ENCODE measurements at regions not wholly inside any gene's neighbourhood (a gene's known extent, or its start where the extent isn't known, plus 50 kb on each side); places are given as distances from the start of the nearest gene placed in this dataset.

DNA sequence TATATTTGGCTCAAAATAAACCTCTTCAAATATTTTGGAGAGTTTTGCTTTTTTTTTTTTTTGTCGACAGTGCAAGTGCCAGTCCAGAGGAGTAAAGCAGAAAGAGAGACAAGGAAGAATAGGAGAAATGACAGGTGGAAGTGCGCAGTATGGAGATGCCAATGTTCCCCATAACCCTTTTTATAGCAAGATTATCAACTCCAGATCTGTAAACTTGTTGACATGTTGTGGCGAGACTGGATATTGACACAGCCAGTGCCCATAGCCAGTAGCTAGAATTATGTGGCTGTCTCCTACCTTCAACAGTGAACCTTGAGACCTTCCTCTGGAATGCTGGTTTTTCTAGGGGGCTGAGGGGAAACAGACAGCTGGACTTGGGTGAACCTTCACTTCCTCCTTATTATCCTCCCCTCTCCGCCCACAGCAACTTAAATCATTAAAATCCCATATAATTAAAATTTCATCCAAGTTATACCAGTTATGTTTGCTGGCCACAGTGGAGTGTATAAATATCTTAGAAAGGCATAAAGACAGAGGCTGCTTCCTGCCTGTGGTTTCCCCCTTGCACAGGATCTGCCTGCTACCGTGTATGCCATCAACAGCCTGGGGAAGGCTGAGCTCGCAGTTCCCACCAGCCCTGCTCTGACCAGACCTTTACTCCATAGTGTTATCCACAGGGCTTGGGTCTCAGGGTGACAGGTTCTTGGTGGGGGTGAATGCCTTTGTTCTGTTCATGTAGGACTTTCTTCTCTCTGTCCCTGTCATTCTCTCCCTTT lies 112.3 kb upstream of the ANKH start:
- DNase-seq (ENCODE audit: extremely low read depth in 1 of 11, low read depth in 9 of 11, low spot score in 4 of 11), result no peak

DNA sequence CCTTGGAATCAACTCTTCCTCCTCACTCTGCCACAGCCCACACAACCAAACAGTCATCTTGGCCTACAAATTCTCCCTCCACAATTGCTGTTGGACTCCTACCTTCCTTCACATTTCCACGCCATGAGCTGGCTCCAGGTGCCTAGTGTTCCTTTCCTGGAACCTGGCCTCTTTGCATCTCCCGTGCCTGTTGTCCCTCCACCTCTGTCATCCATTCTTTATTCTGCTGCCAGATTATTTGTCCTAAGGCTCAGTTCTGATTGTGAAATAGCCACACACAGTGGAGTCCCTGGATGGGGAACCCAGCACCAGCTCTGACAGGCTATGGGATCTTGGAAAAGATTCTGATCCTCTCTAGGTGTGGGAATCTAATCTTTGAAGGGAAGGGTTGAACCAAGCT lies 109.1 kb upstream of the ANKH start:
- no peak for DNase-seq (ENCODE audit: extremely low read depth in 1 of 11, low read depth in 9 of 11, low spot score in 4 of 11)

DNA sequence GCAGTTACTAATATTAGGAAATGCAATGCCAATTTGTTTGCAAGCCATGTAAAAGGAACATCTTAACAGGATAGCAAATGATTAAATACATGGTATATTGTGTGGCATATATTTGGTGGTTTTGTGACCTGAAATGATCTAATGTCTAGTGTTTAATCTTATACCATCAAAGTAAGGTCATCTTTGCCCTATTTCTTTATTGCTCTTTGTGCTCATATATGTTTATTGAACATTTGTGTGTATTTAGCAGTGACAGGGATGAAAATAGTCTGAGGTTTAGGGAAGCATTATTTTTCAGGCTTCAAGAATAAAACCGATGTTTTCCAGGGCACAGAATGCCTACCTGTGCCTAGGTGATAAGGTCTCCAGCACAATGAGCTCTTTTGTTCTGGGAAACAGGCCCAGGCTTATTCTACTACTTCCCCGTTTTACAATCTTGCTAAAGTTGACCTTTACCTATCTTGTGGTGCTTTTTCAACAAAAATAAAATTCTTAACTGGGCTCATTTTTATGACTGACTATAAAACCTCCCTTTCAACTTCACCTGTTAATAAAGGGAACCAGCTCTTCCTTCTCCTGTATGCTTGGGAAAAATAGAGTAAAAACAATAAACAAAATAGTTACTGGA lies 105.6 kb upstream of the ANKH start:
- DNase-seq (ENCODE audit: extremely low read depth in 1 of 11, low read depth in 9 of 11, low spot score in 4 of 11), result no peak

DNA sequence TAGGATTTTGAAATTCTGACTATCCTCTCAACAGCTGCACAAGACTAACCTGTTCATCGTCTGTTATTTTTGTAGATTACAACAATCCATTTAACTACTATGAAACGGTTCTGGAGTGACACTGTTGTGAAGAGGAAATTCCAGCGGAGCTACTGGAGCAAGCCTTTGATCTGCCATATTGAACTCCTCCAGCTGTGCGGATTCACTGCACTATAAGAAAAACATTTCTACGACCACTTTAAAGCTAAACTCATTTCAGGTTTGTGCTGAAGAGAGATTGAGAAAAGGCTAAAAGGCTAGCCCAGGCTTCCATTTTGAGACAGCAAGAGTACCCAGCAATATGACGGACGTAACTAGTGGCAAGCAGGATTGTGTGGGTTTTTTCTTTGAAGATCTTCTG lies 104.9 kb upstream of the ANKH start:
- peak in 8 of 11 donors; percentile 9 to 39 (median 20) for DNase-seq (ENCODE audit: extremely low read depth in 1 of 11, low read depth in 9 of 11, low spot score in 4 of 11)

DNA sequence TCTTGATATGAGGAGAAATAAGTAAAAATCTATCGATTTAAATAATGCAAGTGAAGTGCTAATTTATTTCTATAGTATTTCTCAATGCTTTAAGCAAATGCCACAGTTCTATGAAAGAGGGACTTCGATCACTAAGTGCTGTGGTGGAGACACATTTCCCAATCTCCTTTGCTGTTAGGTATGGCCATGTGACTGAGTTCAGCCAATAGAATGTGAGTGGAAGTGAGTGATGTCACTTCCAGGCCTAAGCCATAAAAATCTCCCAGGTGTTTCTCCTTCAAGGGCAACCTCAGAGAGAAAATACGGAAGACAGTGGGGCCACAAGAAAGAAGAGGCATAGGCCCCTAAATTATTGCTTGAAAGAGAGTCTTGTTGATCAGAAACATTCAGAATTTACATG lies 100.3 kb upstream of the ANKH start:
- no peak for DNase-seq (ENCODE audit: extremely low read depth in 1 of 11, low read depth in 9 of 11, low spot score in 4 of 11)

DNA sequence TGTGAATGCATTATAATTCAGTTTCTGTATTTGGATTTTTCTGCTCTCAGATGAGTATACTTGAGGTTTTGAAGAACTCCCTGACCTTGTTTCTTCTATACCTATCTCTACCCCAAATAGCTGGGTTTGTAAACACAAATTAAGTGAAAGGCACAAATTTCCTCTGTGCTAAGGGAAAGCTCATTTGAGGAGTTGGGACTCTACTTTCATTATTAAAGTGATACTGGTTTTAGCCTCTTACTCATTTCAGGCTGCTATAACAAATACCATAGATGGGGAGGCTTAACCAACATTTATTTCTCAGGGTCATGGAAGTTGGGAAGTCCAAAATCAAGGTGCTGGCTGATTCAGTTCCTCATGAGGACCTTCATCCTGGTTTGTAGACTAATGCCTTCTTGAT lies 97.2 kb upstream of the ANKH start:
- DNase-seq (ENCODE audit: extremely low read depth in 1 of 11, low read depth in 9 of 11, low spot score in 4 of 11), result no peak

DNA sequence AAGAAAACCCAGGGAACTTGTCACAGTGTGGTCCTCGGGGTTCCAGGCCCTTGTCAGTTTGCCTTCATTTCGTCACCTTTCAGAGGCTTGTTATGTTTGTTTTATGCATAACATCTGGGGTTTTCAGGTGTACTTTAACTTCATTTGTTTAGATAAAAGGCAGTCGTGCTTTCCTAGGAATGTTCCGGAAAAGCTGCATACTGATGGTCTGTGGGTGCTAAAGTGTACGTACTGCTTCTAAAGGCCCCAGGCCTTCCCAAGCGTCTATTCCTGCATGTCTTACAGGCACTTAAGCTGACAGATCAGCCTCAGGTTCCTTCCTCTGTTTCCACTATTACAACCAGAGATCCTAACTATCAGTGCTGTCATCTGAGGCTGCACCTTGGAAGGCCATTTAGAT lies 95.6 kb upstream of the ANKH start:
- no peak for DNase-seq (ENCODE audit: extremely low read depth in 1 of 11, low read depth in 9 of 11, low spot score in 4 of 11)

DNA sequence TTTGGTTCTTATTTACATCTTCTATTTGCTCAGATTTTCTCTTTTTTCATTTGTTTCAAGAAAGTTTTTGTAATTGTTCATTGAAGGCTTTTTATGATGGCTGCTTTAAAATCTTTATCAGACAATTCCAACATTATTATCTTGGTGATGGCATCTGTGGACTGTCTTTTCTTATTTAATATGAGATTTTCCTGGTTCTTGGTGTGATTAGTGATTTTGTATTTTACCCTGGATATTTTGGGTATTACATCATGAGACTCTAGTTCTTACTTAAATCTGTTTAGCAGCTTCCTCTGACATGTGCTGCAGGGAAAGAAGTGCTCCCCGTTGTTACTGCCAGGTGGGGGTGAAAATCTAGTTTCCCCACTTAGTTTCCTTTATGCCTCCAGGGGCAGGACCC lies 94.2 kb upstream of the ANKH start:
- DNase-seq (ENCODE audit: extremely low read depth in 1 of 11, low read depth in 9 of 11, low spot score in 4 of 11), result no peak

DNA sequence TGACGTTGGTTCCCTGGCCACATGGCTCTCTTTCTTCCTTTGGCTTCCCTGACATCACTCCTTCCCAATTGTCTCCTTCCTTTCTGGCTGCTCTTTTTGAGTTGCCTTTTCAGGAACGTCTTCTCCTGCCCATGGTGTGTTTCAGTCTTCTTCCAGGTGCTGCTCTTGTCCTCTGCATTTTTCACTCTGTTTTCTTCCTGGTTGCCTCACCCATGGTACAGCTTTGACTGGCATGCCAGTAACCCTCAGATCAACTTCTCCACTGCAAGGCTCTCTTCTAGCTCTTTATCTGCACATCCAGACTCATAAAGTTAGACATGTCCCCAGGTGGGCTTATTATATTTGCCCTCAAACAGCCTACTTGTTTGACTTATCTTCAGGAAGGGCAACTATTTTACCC lies 91.0 kb upstream of the ANKH start:
- no peak for DNase-seq (ENCODE audit: extremely low read depth in 1 of 11, low read depth in 9 of 11, low spot score in 4 of 11)

DNA sequence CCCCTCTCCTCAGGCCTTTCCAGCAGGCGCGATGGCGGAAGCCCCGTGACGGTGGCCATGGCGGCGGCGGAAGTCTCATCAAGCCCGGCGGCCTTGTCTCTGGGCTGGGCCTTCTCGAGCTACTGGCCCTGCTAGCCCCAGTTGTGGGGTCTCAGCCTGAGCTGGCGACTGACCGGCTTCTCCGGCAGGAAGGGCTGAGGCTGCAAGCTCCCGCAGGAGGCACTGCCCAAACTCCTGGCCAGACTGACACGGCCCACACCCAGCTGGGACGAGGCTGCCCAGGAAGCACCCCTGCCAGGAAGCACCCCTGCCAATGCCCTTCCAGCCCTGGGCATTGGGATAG lies 88.5 kb upstream of the ANKH start:
- DNase-seq (ENCODE audit: extremely low read depth in 1 of 11, low read depth in 9 of 11, low spot score in 4 of 11), result no peak

DNA sequence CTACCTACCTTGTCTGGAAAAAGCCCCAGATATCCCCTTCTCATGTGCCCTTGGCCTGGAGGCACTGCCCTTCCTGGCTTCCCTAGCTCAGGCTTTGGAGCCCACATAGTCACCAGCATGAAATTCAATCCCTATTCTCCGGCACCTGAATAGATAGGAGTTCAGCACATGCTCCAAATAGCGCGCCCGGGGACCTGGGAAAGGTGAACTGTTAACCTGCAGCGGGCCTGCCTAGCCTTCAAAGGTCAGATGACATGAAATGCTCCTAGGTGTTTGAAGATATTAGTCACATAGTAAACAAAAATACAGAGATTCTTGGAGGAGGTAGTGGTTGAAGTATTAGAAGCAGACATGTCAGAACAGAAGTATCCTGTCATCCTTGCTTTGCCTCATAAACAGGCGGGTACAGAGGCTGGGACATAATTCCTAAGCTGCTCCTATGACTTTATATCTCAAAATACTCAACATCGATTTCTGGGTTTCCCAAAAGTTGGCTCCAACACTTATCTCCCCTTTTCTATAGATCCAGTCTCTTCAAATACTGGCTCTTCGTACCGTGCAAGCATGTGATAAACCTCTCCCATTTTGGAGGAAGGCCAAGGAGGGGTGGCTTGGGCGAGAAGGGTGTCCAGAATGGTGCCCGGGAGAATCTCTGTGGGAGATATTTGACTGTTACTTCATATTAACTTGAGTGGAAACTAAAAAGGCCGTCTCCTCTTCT lies 88.0 kb upstream of the ANKH start:
- no peak for DNase-seq (ENCODE audit: extremely low read depth in 1 of 11, low read depth in 9 of 11, low spot score in 4 of 11)

DNA sequence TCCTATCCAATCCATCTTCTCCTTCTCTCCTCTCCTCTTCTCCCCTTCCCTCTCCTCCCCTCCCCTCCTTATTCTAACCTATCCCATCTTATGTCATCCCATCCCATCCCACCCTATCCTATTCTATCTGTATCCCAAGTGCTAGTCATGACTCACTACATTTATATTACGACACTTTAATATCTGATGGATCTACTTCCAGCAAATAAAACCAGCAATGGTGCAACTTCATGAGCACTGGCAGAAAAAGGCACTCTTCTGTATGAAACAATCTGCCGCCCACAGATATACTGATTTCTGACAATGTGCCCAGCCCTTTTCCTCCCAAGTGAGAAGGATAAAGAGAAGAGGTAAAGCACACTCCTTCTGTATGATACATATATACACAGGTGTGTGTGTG lies 86.6 kb upstream of the ANKH start:
- no peak for DNase-seq (ENCODE audit: extremely low read depth in 1 of 11, low read depth in 9 of 11, low spot score in 4 of 11)

DNA sequence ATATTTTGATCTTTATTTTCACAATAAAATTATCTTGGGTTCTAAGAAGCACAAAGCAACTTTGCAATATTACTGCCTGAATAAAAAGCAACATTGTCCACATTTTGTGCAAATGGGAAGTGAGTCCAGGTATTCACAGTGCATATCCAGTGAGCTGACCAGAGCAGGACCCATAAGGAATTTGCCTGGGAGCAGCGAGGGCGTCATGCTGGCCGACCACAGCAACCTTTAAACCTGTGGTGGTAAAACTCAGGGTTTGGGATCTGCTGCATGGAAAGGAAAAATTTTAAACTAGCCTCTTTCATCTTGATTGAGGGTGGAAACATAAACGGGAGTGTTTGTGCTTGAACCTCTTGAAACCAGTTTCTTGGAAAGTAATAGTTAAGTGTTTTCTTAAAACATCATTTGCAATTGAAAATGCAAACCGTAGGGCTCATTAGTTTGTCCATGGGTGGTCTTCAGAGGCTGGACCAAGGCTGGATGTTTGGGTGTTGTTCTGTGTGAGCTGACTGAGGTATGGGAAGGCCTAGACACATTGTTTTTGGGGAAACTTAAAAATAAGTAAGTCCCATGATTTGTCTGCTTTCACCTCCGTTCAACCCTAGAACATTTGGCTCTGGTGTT lies 85.0 kb upstream of the ANKH start:
- DNase-seq (ENCODE audit: extremely low read depth in 1 of 11, low read depth in 9 of 11, low spot score in 4 of 11), result no peak

DNA sequence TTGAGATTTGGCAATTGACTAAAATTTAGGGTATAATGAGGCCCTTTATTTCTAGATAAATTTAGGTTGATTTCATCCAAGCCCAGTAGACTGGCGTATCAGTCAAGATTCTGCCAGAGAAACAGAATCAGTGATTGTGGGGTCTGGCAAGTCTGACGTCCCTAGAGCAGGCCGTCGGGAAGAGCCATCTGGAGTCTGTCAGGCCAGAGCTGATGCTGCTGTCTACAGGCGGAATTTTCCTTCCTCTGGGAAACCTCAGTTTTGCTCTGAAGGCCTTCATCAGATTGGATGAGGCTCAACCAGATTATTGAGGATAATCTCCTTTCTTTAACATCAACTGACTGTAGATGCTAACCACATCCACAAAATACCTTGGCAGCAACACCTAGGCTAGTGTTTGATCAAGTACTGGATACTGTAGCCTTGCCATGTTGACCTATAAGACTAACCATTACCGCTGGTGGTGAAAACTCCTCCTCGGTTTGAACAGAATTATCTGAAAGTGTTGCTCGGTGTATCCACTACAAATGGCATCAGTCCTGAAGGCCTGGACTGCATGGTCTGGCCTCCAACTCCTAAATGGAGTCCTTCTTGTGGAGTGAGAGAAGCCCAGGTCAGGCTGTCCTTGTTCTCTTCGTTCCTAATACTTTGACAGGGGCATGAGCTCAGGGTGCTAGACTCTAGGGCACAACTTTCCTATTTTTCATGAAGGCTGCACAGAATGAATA lies 83.2 kb upstream of the ANKH start:
- DNase-seq (ENCODE audit: extremely low read depth in 1 of 11, low read depth in 9 of 11, low spot score in 4 of 11), result no peak

DNA sequence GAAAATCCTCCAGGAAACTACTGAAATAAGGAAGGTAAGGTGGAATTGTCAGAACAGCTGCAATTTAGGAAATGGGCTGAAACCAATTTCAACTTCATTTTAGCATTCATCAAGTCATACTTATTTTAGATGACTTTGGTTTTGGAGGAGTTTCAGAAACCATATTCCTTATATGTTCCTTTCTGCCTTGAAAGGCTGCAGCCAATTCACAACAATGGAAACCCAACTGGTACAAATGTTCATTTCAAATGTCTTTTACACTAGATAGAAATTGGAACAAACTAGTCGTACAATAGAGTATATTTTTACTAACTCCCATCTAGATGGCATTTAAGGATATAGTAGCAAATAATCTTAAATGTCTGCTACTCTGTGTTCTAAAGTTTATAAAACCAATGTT lies 82.6 kb upstream of the ANKH start:
- no peak for DNase-seq (ENCODE audit: extremely low read depth in 1 of 11, low read depth in 9 of 11, low spot score in 4 of 11)

DNA sequence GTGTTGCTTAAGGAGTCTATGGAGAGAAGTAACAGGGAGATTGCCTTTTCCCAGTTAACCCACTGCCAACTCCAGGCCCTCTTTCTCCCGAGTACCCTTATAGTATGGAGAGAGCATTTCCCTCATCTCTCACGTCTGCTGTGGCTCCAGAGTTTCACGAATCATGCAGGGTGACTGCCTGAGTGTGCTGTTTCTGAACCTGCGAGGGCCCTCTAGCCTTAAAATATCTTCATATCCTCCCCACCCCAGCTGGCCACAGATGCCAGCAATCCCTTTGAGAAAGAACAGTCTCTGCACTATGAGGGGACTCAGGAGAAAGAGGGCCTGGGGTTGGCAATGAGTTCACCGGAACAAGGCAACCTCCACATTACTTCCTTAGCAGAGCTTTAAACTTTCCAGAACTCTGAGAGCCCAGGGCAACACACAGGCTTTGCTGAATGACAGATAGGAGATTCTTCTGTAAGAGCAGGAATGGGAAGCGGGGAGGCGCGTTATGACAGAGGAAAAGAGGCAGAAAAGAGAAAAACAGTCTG lies 81.6 kb upstream of the ANKH start:
- no peak for DNase-seq (ENCODE audit: extremely low read depth in 1 of 11, low read depth in 9 of 11, low spot score in 4 of 11)

DNA sequence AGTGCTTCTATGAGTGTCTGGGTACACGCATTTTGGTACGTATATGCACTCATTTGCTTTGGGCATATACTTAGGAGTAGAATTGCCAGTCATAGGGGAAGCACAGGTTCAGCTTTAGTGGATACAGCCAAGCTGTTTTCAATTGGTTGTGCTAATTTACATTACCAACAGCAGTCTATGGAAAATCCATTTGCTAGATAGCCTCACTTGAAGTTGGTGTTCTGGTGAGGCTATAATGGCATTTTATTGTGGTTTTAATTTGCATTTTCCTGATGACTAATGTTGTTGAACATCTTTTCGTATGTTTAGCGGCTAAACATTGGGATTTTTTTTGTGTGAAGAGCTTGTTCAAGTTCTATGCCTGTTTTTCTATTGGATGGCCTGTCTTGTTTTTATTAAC lies 76.8 kb upstream of the ANKH start:
- DNase-seq (ENCODE audit: extremely low read depth in 1 of 11, low read depth in 9 of 11, low spot score in 4 of 11), result no peak

DNA sequence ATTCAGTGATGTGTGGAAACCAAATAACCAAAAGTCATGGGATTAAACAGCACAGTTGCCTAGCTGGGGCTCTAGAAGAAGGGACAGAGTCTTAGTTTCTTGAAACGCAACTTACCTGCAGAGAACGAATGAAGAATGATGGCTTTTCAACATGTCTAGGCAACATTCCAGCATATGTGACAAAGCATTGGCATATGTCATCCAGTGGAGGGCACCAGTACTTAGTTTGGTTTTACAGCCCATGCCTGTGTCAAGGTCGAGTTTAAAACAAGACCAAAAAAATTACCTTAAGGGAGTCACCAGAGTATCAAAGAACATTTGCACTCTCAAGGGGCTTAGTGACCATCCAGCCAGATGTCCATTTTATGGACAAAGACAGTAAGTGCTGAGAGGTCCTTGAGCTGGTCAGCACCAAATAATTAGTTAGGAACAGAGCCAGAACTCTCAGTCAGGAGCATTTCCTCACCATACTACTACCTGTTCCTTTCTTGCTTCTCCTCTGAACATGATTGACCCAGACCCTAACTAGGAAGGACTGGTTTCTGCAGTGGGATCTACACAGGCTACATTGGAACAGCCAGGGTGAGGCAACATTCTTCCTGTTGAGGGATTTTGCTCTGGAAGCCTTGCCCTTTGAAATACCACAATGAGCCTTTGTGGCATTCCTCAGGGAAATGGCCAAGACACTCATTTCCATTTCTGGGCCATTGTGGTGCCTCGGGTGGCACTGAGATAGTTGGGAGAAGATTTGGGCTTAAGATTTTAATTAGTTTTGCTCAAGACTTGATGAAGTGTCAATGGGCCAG lies 75.4 kb upstream of the ANKH start:
- no peak for DNase-seq (ENCODE audit: extremely low read depth in 1 of 11, low read depth in 9 of 11, low spot score in 4 of 11)

DNA sequence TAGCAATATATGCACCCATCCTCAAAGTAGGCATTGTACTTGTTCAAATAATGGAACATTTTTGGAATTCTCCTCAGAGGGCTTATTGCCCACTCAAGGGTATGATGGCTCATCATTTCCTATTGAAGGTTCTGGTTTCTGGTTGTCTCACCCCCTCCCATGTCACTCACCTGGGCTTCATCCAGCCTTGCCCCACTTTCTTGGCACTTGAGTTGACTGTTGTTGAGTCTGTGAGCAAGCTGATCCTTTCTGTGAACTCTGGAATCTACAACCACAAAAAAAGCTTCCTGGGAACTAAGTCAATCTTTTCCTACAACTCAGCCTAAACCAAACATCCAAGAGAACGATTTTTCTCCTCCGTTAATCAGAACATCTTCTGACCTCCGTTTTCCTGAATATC lies 73.9 kb upstream of the ANKH start:
- no peak for DNase-seq (ENCODE audit: extremely low read depth in 1 of 11, low read depth in 9 of 11, low spot score in 4 of 11)

Data from renal cortex interstitium (tissue), 11 donors.